Rectal smooth muscle tissue (tissue), 1 donor: ENCODE measurements at regions not wholly inside any gene's neighbourhood (a gene's known extent, or its start where the extent isn't known, plus 50 kb on each side); places are given as distances from the start of the nearest gene placed in this dataset.
"Not testable (repeated sequence)": the region's sequence is repeated elsewhere in the genome, so short reads cannot be mapped to it uniquely, and the experiment has no call there.

Experiments
- H3K27ac ChIP-seq: one replicate; pipeline ENCODE4 v1.7.0; 2013; ENCODE audit warnings: low read depth, low read length, inconsistent platforms
- H3K27me3 ChIP-seq: one replicate; pipeline ENCODE4 v1.7.0; 2013; ENCODE audit warnings: low read length; ENCODE audit not compliant: control insufficient read depth, insufficient read depth
- H3K36me3 ChIP-seq: one replicate; pipeline ENCODE4 v1.7.0; 2013; ENCODE audit warnings: low read length; ENCODE audit not compliant: control insufficient read depth, insufficient read depth
- H3K4me1 ChIP-seq: one replicate; pipeline ENCODE4 v1.7.0; 2013; ENCODE audit warnings: low read length; ENCODE audit not compliant: control insufficient read depth, insufficient read depth
- H3K4me3 ChIP-seq: one replicate; pipeline ENCODE4 v1.7.0; 2013; ENCODE audit warnings: low read length
- H3K9ac ChIP-seq: one replicate; pipeline ENCODE4 v1.7.0; 2013; ENCODE audit warnings: low read length

- not testable (repeated sequence) for H3K4me1 ChIP-seq, H3K4me3 ChIP-seq, H3K36me3 ChIP-seq, H3K9ac ChIP-seq, H3K27ac ChIP-seq, H3K27me3 ChIP-seq
These were observed 348.6 kb upstream of the CHRNA7 start for GRCh38 chr15:31681529-31682259.

- not testable (repeated sequence) for H3K4me3 ChIP-seq, H3K36me3 ChIP-seq, H3K27me3 ChIP-seq, H3K27ac ChIP-seq, H3K4me1 ChIP-seq, H3K9ac ChIP-seq
These were observed 343.2 kb upstream of the CHRNA7 start for GRCh38 chr15:31687088-31687487.

DNA sequence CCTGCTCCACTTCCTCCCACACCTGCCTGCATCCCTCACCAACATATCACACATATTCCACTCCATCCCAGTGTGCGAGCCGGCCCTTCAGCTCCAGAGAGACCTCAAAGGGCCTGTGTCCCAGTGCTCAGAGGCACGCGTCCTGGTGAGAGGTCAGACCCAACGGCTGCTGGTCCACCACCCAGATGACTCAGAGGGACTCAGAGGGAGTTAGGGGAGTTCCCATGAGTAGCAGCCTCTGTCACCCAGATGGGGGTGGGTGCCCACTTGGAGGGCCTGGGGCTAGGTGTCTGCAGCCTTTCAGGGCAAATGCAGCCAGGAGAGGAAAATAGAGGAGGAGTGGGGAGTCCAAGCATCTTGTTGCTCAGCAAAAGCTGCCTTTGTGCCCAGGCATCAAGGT lies 333.8 kb upstream of the CHRNA7 start:
- H3K4me1 ChIP-seq, H3K27me3 ChIP-seq, H3K27ac ChIP-seq, H3K9ac ChIP-seq, H3K4me3 ChIP-seq, H3K36me3 ChIP-seq: not testable (repeated sequence)

GRCh38 chr15:31705076-31705678 lies 325.1 kb upstream of the CHRNA7 start:
- not testable (repeated sequence) for H3K27me3 ChIP-seq, H3K9ac ChIP-seq, H3K4me3 ChIP-seq, H3K27ac ChIP-seq, H3K4me1 ChIP-seq, H3K36me3 ChIP-seq

- not testable (repeated sequence) for H3K9ac ChIP-seq, H3K27me3 ChIP-seq, H3K36me3 ChIP-seq, H3K4me3 ChIP-seq, H3K27ac ChIP-seq, H3K4me1 ChIP-seq
These were observed 322.2 kb upstream of the CHRNA7 start for GRCh38 chr15:31707944-31708702.

DNA sequence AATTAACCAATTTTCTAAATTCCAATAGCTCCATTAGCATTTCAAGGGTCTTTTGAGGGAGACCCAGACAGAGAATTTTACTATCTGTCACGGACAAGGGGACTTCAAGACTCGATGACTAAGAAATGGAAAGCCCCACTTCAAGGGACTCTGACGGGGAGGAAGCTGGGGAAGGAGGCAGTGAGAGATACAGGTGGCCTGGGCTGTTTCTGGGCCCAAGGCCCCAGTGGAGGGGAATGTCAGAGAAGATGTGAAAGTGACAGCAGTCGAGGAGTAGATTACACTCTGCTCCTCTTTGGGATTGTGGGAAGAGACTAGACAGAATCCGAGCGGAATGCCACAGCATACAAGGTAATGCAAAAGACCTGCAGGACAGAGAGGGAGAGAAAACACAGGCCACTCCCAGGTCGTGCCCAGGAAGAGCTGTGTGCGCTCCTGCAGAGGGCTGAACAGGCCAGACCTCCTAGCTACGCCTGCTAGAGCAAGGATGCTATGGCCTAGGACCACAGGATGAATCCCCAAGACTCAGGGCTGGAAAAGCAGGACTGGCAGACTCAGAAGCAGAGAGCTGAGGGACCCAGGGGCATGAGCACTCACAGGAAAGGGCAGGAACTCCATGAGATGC lies 321.5 kb upstream of the CHRNA7 start:
- not testable (repeated sequence) for H3K27me3 ChIP-seq, H3K4me1 ChIP-seq, H3K27ac ChIP-seq, H3K9ac ChIP-seq, H3K4me3 ChIP-seq, H3K36me3 ChIP-seq

DNA sequence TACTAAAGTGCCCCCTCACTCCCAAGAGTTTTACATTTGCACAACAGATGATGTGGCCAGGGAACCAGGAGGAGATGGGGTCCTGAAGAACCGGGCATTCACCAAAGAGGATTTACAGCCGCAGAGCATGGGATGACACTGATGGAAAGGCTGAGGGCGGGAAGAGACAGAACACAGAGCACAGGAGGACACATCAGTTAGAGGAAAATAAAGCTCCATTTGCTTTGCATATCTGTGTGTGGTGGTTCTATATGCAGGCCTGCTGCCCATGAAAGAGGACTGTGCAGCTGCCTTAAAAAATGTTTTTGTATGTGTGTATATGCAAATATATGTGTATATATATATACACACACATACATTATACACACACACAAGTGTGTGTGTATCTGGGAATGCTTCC lies 320.8 kb upstream of the CHRNA7 start:
- not testable (repeated sequence) for H3K27ac ChIP-seq, H3K4me1 ChIP-seq, H3K9ac ChIP-seq, H3K4me3 ChIP-seq, H3K27me3 ChIP-seq, H3K36me3 ChIP-seq

GRCh38 chr15:31710806-31711205 lies 319.5 kb upstream of the CHRNA7 start:
- not testable (repeated sequence) for H3K27ac ChIP-seq, H3K9ac ChIP-seq, H3K36me3 ChIP-seq, H3K4me3 ChIP-seq, H3K4me1 ChIP-seq, H3K27me3 ChIP-seq

DNA sequence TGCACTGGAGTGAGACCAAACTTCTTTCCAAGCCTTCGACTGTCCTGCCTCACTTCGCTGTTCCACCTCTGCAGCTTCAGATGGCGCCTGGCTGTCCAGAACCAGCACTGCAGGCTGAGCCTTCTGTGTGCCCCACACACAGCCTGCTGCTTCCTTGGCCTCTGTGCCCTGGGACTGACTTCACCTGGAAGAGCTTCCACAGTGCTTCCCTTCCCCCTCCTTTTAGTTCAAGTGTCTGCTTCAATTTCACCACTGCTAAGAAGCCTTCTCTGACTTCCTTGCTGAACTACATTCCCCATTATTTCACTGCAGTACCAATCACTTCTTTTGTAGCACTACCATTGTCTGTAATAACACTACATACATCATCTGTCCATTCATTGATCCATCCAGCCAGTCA lies 315.1 kb upstream of the CHRNA7 start:
- not testable (repeated sequence) for H3K36me3 ChIP-seq, H3K27me3 ChIP-seq, H3K27ac ChIP-seq, H3K9ac ChIP-seq, H3K4me1 ChIP-seq, H3K4me3 ChIP-seq

- not testable (repeated sequence) for H3K4me1 ChIP-seq, H3K36me3 ChIP-seq, H3K9ac ChIP-seq, H3K4me3 ChIP-seq, H3K27me3 ChIP-seq, H3K27ac ChIP-seq
These were observed 311.7 kb upstream of the CHRNA7 start for GRCh38 chr15:31718625-31719024.

GRCh38 chr15:31719396-31720022 lies 310.8 kb upstream of the CHRNA7 start:
- not testable (repeated sequence) for H3K4me3 ChIP-seq, H3K4me1 ChIP-seq, H3K36me3 ChIP-seq, H3K9ac ChIP-seq, H3K27me3 ChIP-seq, H3K27ac ChIP-seq

- not testable (repeated sequence) for H3K36me3 ChIP-seq, H3K4me3 ChIP-seq, H3K27me3 ChIP-seq, H3K4me1 ChIP-seq, H3K27ac ChIP-seq, H3K9ac ChIP-seq
These were observed 307.3 kb upstream of the CHRNA7 start for GRCh38 chr15:31723019-31723418.
